ENCODE measurements at regions not wholly inside any gene's neighbourhood (a gene's known extent, or its start where the extent isn't known, plus 50 kb on each side); places are given as distances from the start of the nearest gene placed in this dataset.

GRCh38 chr13:58933475-58933874 is 1230.3 kb downstream of the DIAPH3 start:
- no peak overlapping the region for H3K9ac ChIP-seq (ENCODE audit: low read length)
- no peak for DNase-seq
- no peaks in the 10 kb centered on the region for H3K79me2 ChIP-seq (ENCODE audit: low read length)
- H3K4me2 ChIP-seq (ENCODE audit: low read length): no peak overlapping the region
- no peaks in the 10 kb centered on the region for H3K4me1 ChIP-seq (ENCODE audit: insufficient read depth, low read length)
- H3K27ac ChIP-seq (ENCODE audit: low read length): no peak overlapping the region
- H2AFZ ChIP-seq (ENCODE audit: low read length): no peak overlapping the region
- H3K4me3 ChIP-seq (ENCODE audit: low read length): no peak overlapping the region
- ATAC-seq: no peak
- H3K27me3 ChIP-seq (ENCODE audit: low read length): no peaks in the 10 kb centered on the region
- no peaks in the 10 kb centered on the region for H4K20me1 ChIP-seq (ENCODE audit: low read length)
- BruUV-seq (replicated peaks): no TSS peak
- intact Hi-C loops (cut with micrococcal nuclease): no loop called here
- ChIA-PET POLR2A (ENCODE audit: unreplicated experiment) (no interaction called here), CTCF (no interaction called here)
- H3K9me3 ChIP-seq (ENCODE audit: low read length): no peaks in the 10 kb centered on the region
- no peaks in the 10 kb centered on the region for H3K36me3 ChIP-seq (ENCODE audit: low read depth, low read length)
- no peaks in the 10 kb centered on the region for H3F3A ChIP-seq (ENCODE audit: low read length, unreplicated experiment)
- TF ChIP-seq CTCF (conservative IDR thresholded peaks at IDR 0.05; ENCODE audit: low read depth, low read length) (no peak), EZH2phosphoT487 (IDR thresholded peaks at IDR 0.05; ENCODE audit: borderline replicate concordance, low read length) (no peak), EZH2 (IDR thresholded peaks at IDR 0.05; ENCODE audit: low read length, unreplicated experiment) (no peak)
- no peaks in the 10 kb centered on the region for H3K9me2 ChIP-seq (replicated peaks; ENCODE audit: low read length)

DNA sequence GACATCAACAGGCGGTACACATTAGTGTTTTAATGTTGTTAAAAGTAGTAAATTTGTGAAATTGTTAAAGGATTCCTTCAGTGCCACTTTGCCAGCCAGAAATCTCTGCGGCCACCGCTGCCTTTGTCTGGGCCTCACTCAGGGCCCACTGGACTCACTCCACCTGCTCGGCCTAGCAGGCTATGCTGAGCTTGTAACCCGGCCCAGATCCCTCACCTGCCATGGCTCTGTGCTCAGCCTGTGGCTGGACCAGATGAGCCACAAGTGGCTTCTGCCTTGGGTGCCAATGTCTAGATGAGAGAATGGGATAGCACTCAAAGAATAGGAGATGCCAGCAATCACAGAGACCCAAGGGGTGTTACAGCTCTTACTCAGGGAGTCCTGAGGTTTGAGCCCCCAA is 1228.0 kb downstream of the DIAPH3 start:
- H3K4me3 ChIP-seq (ENCODE audit: low read length): no peak overlapping the region
- H3K9me3 ChIP-seq (ENCODE audit: low read length): no peaks in the 10 kb centered on the region
- H2AFZ ChIP-seq (ENCODE audit: low read length): no peak overlapping the region
- H3K9ac ChIP-seq (ENCODE audit: low read length): no peak overlapping the region
- POLR2A ChIA-PET (ENCODE audit: unreplicated experiment): no interaction called here
- DNase-seq (no peak), ATAC-seq (no peak)
- H3K27ac ChIP-seq (ENCODE audit: low read length): no peak overlapping the region
- no peak overlapping the region for H3K4me2 ChIP-seq (ENCODE audit: low read length)
- no peaks in the 10 kb centered on the region for H3K27me3 ChIP-seq (ENCODE audit: low read length)
- no peaks in the 10 kb centered on the region for H3F3A ChIP-seq (ENCODE audit: low read length, unreplicated experiment)
- intact Hi-C loops (cut with micrococcal nuclease): no loop called here
- no peaks in the 10 kb centered on the region for H3K9me2 ChIP-seq (replicated peaks; ENCODE audit: low read length)
- CTCF ChIA-PET: no interaction called here
- no peaks in the 10 kb centered on the region for H3K36me3 ChIP-seq (ENCODE audit: low read depth, low read length)
- no peaks in the 10 kb centered on the region for H4K20me1 ChIP-seq (ENCODE audit: low read length)
- TF ChIP-seq EZH2phosphoT487 (IDR thresholded peaks at IDR 0.05; ENCODE audit: borderline replicate concordance, low read length): no peak
- no peaks in the 10 kb centered on the region for H3K4me1 ChIP-seq (ENCODE audit: insufficient read depth, low read length)
- no TSS peak for BruUV-seq (replicated peaks)
- no peaks in the 10 kb centered on the region for H3K79me2 ChIP-seq (ENCODE audit: low read length)

DNA sequence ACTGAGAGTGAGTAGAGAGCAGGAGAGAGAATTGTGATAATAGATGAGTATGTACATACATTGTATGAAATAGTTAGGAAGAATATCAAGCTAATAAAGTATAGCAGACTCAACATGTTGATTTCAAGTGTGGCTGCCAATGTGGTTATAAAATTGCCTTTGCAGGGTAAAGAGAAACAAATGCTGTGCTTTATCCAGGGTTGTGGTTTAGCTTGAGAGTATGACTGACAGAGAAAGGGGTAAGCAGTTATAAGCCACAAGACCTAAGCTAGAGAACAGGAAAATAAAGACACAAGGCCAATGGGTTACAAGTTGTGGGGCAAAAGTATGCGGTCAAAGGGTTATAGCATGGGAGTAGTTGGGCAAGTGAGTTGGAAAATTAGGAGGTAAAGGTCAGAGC is 1217.5 kb downstream of the DIAPH3 start:
- Histone ChIP-seq H3K4me2 (ENCODE audit: low read length) (no peak overlapping the region), H3K9me2 (replicated peaks; ENCODE audit: low read length) (no peaks in the 10 kb centered on the region), H3K9me3 (ENCODE audit: low read length) (no peaks in the 10 kb centered on the region), H3K27me3 (ENCODE audit: low read length) (no peaks in the 10 kb centered on the region), H3K36me3 (ENCODE audit: low read depth, low read length) (no peaks in the 10 kb centered on the region), H3K79me2 (ENCODE audit: low read length) (no peaks in the 10 kb centered on the region), H2AFZ (ENCODE audit: low read length) (no peak overlapping the region), H3F3A (ENCODE audit: low read length, unreplicated experiment) (no peaks in the 10 kb centered on the region), H3K4me1 (ENCODE audit: insufficient read depth, low read length) (no peaks in the 10 kb centered on the region), H4K20me1 (ENCODE audit: low read length) (no peaks in the 10 kb centered on the region), H3K27ac (ENCODE audit: low read length) (no peak overlapping the region), H3K9ac (ENCODE audit: low read length) (no peak overlapping the region), H3K4me3 (ENCODE audit: low read length) (no peak overlapping the region)
- ChIA-PET CTCF (no interaction called here), POLR2A (ENCODE audit: unreplicated experiment) (no interaction called here)
- no TSS peak for BruUV-seq (replicated peaks)
- intact Hi-C loops (cut with micrococcal nuclease): no loop called here
- ATAC-seq: no peak
- DNase-seq: no peak
- TF ChIP-seq EZH2phosphoT487 (IDR thresholded peaks at IDR 0.05; ENCODE audit: borderline replicate concordance, low read length) (no peak), EZH2 (IDR thresholded peaks at IDR 0.05; ENCODE audit: low read length, unreplicated experiment) (no peak), CTCF (conservative IDR thresholded peaks at IDR 0.05; ENCODE audit: low read depth, low read length) (no peak)
